EL (cell line): ENCODE measurements at regions not wholly inside any gene's neighbourhood (a gene's known extent, or its start where the extent isn't known, plus 50 kb on each side); places are given as distances from the start of the nearest gene placed in this dataset.

ENCODE experiments used
- DNase-seq: peaks from one replicate; pipeline ENCODE4 v3.0.0-alpha.2; 2016

DNA sequence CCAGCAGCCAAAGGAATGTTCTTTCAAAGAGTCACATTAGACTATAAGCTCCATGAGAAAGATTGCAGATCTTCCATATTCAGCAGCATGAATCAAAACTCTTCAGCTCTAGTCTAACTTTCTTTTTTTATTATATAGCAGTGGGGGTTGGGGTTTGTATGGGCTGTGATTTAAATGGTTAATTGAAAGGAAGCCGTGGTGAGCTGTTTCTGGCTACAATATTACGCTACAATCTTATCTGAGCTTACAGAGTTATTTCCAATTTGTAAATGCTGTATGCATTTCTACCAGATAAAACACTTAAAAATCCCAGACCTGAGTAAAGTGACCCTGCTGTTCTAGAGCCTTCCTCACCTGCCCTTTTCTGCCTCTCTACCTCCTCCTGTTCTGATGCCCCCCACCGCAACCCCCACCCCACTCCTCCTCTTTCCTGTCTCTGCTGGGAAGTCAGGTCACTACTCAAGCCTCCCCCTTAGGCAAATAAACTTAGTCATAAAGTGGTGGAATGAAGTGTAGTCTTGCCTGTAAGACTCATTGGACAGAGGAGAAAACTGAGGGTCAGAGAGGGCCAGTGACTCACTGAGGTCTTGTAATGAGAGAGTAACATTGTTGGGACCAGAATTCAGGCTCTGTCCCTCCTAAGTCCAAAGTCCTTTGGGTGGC, 1089.5 kb downstream of the BCL11B start:
- no peak for DNase-seq

DNA sequence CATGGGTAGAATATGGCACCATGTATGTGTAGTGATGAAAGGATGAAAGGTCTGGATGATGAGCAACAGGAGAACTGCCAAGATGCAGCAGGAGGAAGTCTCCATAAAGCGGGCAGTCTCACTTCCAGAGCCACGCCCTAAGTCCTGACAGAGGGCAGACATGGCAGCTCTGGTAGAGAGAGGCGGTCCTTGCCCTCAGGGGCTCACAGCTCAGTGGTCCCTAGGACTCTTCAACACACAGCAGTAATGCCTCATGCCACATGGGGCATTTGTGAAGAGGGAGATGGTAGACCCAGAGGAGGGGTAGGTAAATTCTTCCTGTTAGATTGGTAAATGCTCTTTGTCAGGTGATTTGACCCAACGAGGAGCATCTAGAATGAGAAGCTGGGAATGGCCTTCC, 1088.4 kb downstream of the BCL11B start:
- DNase-seq, result no peak

GRCh38 chr14:98184457-98184856, 1087.5 kb downstream of the BCL11B start:
- DNase-seq, result no peak

DNA sequence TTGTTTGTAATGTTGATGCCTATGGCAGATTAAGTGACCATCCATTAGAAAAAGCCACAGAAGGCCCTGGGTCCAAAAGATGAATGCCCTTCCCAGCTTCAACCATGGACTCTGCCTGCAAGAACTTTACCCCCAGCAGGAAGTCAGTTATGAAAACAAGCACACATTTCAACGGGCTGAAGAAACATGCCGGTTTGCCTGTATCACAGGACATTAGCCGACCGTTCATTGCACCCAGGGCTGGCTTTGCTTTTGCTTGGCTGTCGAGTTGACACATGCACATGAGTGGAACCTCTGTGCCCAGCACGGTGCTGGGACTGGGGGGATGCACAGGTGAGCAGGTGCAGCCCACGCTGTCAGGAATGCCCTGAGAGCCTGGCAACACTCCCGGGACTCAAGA, 1087.0 kb downstream of the BCL11B start:
- DNase-seq, result no peak

DNA sequence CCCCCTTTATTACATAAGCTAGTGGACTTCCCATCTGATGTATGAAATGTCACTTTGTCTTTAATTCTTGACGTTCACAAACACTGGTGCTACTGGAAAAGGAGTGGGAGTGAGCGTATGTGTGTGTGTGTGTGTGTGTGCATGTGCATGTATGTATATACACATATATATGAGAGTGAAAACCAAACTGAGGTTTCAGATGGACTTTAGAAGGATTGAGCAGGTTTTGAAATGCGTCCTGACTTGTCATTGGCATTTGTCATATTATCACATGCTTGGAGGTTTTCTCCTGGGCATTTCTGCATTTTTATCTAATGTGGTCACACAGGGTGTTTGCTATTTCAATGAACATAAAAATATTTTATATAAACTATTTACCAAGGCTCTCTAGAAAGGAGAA, 1085.9 kb downstream of the BCL11B start:
- no peak for DNase-seq

DNA sequence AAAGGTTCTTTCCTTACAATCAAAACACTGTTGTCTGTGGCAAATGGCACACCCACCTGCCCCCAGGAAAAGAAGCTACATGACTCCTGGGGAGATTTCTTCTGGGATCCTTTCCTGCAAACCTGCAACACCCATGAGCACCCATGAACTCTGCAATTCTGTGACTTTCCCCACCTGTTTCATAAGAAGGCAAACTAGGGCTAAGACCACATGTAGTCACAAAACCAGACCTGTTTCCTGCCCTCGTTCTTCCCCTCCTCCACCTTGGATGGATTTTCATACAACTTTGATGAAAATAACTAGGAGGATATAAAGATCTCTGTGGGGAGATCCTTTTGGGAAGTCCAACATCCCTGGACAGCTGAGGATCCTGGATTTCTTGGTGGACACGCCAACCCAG, 1084.7 kb downstream of the BCL11B start:
- DNase-seq, result no peak

GRCh38 chr14:98189062-98189461, 1082.9 kb downstream of the BCL11B start:
- DNase-seq, result no peak

- no peak for DNase-seq
Observed at GRCh38 chr14:98189511-98189910, 1082.5 kb downstream of the BCL11B start.

DNA sequence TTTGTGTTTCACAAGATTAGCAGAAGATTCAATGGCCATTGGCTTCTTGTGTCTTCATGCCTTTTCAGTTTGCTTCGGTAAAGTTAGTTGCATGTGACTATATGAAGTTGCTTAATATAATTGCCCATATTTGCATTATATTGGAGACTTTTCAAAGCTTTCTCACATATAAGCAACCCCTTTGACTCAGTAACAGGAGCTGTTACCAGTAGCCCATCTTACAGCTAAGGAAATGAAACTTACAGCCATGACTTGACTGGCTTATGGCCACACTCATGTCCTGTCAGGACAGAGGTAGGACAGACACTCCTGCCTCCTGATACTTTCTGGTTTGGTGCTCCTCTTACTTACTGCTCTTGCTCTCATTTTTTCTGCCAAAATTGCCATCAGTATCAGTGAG, 1082.1 kb downstream of the BCL11B start:
- no peak for DNase-seq

- no peak for DNase-seq
Observed at GRCh38 chr14:98192946-98193345, 1079.1 kb downstream of the BCL11B start.

- DNase-seq, result no peak
Observed at GRCh38 chr14:98194821-98195220, 1077.2 kb downstream of the BCL11B start.

DNA sequence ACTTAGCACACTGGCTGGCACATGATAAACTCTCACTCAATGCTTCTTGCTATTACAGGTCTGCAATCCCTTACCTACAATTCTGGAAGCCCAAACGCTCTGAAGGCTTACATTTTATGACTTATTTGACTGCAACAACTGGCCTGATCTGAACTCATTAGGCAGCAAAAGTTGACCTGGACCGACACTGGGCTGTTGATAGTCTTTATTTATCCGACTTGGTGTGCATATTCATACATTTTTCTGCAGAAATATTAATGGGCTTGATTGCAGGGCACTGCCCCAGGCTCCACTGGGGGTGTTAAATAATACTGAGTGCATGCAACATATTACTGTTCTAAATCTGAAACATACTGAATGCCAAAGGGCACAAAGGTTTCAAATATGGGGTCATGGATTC, 1076.7 kb downstream of the BCL11B start:
- no peak for DNase-seq

GRCh38 chr14:98197933-98198332, 1074.1 kb downstream of the BCL11B start:
- DNase-seq, result no peak

DNA sequence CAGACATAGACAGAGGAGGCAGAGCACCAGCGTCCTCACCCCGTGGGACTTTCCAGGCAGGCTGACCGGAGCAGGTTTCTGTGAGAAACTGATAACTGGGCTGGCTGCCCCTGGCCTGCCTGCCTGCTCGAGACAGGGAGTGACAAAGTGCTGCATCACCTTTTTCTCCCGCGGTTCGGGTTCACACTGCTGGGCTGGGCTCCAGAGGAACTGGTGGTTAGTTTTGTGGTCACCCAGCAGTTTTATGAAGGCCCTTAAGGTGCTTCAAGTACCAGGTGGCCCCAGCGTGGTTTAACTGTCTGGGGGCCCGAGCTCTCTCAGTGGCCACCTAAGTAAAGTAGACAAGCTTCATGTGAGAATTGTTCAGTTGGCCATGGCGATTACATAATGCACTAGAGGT, 1073.6 kb downstream of the BCL11B start:
- no peak for DNase-seq

- DNase-seq, result no peak
Observed at GRCh38 chr14:98200601-98201000, 1071.4 kb downstream of the BCL11B start.

DNA sequence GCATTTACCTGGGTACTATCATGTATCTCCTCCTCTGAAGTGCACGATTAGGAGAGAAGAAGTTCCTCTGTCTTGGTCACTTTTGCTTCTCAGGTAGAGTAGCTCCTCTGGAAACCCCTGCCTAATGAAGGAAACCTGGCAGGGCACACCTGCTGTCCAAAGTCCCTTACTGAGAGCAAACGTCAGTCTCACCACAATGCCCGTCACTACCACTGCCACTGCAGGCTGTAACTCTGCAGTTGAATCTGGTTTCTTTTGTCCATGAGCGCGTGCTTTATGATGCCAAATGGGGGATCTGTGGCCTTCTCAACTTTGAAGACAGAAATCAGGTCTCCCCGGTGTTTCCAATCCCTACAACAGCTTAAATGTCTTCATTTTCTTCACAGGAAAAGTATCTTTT, 1068.6 kb downstream of the BCL11B start:
- no peak for DNase-seq

- DNase-seq, result no peak
Observed at GRCh38 chr14:98204139-98204538, 1067.9 kb downstream of the BCL11B start.

DNA sequence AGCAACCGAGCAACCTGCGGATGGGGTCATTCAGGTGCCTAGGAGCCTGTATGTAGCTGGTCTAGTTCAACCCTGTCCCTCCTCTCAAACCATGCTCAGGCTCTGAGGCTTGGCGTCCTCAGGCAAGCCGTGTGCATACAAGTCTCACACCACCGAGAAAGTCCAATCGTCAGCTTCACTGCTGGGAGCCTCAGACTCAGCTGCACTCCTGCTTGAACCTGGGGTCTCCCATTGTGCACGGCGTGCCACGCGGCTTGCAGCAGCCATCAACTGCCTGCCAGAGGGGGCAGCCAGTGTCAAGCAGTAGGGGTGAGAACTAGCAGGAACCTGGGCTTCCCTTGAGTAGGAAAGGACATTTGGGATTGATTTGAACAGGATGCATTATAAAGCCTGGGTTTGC, 1064.6 kb downstream of the BCL11B start:
- no peak for DNase-seq

- no peak for DNase-seq
Observed at GRCh38 chr14:98208211-98208611, 1063.8 kb downstream of the BCL11B start.

- no peak for DNase-seq
Observed at GRCh38 chr14:98208943-98209342, 1063.1 kb downstream of the BCL11B start.

GRCh38 chr14:98210045-98210672, 1061.8 kb downstream of the BCL11B start:
- no peak for DNase-seq

DNA sequence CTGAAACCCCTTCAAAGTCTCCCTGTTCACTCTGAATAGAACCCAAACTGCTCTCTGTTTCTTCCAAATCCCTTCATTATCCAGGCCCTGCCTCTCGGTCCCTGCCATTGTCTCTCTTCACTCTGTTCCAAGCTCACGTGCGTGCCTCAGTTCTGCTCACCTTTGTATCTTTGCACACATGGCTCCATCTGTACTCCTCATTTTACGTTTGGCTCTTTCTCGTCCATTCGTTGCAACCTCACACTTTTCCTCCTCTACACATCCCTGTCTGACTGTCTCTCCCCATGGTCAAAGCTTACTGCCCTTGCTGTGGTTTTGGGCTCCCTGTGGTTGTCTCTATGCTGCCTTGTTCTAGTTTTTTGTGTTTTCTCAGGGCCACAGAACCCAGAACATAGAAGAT, 1054.5 kb downstream of the BCL11B start:
- no peak for DNase-seq

- DNase-seq, result no peak
Observed at GRCh38 chr14:98218218-98218617, 1053.8 kb downstream of the BCL11B start.

DNA sequence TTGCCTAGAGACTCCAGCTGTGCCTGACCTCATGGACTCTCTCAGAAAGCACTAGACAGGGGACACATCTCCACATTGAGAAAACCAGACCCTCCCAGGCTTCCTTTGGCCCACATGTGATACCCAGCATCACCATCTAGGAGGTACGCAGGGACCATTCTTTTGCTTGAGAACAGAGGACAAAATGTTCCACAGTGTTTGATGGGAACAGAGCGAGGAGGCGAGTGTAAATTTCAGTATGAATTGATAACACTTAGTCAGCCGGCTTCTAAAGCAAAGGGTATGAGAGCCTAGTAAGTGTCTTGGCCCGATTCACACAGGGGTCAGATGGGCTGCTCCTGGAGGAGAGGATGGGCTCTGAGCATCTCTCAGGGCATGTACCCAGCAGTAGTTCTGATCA, 1052.4 kb downstream of the BCL11B start:
- no peak for DNase-seq

- no peak for DNase-seq
Observed at GRCh38 chr14:98223106-98223505, 1048.9 kb downstream of the BCL11B start.
